AG08395 (cell line): ENCODE measurements at regions not wholly inside any gene's neighbourhood (a gene's known extent, or its start where the extent isn't known, plus 50 kb on each side); places are given as distances from the start of the nearest gene placed in this dataset.

ENCODE experiments used
- DNase-seq: peaks from one replicate; pipeline ENCODE4 v3.0.0; 2012; ENCODE audit warnings: mixed read lengths, low spot score

DNA sequence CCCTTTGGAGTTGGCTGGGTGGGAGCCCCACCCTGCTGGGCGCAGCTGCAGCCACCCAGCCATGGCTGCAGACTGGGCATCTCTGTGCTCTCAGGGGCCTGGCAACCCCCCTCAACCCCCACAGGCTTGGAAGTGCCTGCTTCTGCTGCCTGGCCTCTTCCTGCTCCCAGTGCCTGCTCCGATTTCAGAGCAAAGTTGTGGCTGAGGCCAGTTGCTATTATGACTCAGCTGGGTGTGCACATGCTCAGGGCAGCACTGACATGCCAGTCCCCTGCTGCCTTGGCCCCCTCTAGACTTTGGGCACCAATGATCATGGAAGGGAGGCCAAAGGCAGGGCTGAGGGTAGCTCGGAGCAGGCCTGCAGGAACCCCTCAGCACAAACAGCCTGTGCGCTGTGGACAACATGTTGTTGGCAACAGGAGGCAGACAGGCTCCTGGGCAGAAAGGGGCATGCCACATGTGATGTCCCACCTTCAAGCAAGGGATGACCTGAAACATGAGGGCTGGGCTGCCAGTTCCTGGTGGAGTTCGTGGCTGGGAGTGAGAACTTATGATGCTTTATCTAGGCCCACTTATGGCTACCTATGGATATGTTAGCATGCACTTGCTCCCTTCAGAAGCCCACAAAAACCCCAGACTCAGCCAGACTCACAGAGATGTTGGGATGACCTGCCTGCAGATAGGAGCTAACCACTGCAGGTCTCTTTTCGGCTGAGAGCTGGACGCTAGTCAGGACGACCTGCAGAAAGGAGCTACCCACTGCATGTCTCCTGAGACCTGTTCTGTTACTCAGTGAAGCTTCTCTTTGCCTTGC lies 96.4 kb upstream of the AMOTL1 start:
- DNase-seq = no peak

DNA sequence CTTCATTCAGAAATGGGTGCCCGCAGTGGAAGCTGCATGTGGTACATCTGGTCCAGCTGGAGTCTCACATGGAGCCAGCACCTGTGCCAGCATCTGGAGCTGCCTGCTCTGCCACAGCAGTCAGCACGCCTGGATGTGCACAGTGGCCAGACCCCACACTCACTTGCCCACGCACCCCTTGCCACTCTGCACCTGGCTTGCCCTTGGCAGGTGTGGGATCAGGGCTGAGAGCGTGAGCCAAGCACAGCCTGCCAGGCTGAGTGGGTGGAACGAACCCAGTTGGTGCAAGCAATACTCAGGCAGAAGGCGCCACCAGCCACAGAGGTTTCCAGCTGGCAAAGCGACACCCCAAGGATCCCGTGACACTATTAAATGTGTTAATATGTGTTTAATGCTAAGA lies 95.5 kb upstream of the AMOTL1 start:
- DNase-seq = no peak

DNA sequence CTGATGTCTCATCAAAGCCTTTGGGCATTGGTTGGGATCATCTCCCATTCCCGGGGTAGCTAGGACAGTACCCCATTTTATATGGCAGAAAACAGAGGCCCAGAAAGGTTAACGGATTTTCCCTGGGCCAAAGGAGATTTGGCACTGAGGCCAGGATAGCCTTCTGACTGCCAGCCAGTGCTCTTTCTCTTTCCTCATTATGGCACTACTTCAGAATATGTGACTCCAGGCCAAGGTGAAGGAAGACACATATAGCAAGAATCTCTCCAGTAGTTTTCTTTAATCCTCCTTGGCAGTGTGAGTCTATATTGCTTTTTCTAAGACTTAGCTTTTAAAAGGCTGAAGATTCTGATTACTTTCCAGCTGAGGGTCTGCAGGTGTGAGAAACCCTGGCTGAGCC lies 94.8 kb upstream of the AMOTL1 start:
- DNase-seq = no peak

DNA sequence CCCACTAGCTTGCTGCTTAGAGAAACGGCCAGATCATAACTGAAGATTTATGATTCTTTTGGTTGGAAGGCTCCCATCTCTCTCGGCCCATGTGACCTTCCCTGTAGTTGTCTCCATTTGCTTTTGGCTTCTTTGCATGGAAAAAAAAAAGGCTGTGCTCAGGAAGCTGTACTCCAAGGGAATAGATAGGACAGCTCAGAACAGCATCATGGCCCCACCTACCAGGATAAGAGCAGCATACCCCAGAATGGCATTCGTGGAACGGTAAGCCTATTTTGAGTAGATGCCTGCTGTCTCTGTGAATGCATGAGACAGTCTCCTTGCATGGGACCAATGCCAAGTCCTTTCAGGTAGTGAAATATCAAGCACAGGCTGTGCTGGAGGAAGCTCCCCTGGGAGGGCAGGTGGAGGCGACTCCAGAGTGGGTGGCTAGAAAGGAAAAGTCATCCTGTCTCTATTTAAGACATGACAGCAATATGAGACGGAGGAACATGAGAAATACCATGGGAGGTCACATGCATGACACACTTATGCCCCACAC lies 94.1 kb upstream of the AMOTL1 start:
- DNase-seq = no peak

DNA sequence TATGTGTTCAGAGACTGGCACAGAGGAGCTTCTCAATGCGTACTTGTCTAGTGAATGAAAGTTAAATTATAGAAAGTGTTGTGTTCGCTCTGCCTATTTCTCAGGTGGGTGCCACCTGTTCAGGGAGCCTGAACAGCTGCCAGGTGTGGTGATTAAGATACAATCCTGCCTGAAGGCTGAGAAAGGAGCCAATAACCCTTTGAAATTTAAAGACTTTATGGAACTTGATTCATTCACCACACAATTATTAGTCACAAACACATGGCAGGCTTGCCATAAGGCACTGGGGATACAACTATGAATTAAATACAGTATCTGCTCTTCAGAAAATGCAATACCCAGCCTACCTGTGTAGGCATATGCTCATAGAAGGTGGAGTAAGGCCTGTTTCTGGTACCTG lies 92.9 kb upstream of the AMOTL1 start:
- no peak for DNase-seq

DNA sequence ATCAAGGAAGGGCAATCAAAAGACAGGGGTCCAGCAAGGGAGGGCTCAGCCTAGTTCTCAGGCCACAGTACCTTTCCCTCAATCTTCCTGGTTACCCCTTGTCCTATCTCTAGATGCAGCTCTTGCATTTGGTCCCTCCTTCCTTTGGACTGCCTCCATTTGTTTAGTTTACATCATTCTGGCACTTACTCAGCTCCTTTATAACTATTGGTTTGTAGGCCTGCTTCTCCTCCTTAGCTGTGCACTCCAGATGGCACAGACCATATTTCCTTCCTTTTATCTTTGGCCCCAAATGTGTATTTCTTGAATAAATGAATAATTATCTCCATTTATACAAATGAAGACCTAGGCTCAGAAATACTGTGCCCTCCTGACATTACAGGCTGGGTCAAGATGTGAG lies 92.3 kb upstream of the AMOTL1 start:
- no peak for DNase-seq

DNA sequence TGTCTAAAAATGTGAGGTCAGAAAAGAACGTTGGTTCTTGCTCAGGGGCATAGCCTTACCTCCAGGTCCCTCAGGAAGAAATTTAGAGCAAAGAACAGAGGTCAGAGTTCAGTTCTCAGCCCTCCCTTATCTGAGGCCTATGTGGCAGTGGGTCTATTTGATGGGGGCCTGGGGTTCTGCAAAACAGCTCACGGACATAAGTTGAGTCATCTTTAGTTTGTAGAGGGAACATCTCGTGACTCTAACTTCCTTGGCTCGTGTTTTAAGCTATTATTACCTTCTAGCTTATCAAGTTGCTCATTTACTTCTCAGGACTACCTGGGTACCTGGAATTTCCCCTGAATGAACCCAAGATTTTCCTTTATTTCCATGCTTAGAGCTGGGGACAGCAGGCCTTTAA lies 91.3 kb upstream of the AMOTL1 start:
- no peak for DNase-seq

DNA sequence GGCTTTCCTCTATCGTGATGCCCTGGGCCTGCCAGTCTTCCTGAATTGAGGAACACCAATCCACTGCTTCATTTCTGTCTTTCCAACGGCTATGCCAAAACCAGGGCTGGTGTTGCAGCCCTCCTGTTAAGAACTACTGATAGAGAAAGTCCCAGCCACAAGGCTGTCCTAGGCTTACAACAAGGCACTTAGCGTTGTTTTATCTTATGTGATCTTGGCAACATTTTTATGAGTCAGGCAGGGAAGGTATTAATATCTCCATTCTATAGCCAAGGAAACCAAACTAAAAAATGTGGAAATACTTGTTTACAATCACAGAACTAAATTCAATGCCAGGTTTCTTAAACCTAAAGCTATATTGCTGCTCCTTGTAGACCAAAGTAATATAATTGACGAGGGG lies 89.9 kb upstream of the AMOTL1 start:
- DNase-seq = no peak

DNA sequence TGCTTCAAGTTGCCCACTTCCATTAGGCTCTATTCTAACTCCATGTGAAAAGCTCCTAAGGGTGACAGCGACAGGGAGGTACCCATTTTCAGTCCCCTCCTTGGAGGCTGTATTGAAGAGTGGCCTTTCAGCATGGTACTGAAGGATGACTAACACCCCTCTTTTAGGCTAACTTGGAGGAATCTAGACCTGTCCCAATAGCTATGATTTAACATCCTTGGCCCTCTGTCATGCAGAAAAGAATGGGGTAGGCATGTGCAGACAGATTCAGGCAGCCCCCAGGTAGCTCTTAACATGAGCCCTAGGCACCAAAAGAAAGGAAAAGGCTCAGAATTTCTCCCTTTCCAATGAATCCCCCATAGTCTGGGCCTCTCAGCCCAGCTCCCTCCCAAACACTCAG lies 89.3 kb upstream of the AMOTL1 start:
- no peak for DNase-seq

DNA sequence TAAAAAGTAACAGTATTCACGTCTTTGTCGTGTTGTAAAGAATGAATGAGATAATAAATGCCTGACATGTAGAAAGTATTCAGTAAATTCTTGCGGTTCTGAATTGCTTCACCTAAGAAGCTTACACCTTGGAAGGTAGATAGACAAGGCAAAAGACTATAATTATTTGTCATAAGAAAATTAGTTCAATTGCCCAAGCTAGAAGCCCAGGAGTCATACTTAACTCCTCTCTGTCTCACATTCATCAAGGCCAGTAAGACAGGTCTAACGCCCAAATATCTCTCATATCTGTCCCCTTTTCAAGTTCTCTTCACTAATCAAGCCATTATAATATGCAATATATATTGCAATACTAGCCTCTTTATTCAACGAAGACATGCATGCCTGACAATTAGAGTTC lies 87.7 kb upstream of the AMOTL1 start:
- no peak for DNase-seq

DNA sequence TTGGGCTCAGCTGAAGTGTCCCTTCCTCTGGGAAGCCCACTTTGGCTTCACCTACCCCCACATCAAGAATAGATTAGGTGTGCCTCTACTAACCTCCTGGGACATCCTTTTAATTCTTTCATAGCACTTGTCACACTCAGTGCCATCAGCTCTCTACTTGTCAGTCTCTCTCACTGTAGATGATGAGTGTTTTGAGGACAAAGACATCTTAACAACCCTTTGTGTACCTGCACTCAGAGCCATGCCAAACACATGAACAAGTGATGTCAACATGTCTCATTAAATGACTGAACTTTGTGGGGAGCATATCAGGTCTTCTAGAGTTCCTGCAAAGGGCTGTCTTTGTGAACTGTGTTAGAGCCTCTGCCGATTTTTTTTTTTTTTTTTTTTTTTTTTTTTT lies 87.0 kb upstream of the AMOTL1 start:
- DNase-seq = no peak

DNA sequence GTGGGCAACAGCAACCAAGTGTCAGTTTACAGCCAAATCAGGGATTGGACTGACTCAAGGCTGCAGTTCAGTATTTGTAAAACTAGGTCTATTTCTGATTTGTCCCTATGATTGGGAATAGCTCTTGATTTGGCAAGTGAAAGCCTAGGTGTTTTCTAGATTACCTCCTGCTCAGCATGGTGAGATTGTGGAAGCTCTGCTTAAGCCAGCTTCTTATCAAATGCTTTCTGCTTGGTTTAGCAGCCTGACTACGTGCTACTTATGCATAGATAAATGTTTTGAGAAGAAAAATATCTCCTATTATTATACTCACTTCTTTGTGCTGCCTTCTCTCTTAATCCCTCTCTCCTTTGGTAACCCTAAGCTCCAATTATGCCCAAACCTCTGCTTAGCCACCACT lies 86.3 kb upstream of the AMOTL1 start:
- DNase-seq = no peak

DNA sequence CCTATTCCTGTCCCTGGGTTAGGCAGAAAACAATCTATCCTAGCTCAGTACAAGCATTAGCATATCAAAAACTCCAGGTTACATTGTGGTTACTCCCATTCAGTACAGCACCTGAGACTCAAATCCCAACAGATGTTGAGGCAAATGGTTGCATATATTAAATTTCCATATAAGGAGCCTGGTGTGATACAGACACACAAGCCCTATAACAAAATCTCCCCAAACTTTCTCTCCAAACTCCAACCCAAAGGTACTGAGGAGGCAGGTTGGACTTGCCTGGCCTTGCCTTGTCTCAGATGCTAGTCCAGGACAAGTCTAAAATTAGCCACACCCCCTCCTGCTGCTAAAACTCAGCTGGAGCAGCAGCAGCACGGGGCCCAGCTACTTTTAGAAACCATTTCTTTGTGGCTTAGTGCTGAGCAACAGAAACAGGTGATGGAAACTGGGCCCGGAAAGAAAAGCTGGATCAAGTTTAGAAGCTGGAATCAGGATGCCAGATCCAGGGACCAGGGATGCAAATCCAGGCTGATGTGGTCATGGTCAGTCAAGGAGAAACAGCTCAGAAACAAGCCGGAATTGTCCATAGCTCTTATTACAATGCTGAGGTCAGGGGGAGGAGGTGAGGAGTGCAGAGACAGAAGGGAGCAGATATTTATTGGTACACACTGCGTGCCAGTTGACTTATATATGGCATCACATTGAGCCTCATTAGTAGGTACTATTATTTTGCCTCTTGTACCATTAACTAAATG lies 73.7 kb upstream of the AMOTL1 start:
- no peak for DNase-seq

DNA sequence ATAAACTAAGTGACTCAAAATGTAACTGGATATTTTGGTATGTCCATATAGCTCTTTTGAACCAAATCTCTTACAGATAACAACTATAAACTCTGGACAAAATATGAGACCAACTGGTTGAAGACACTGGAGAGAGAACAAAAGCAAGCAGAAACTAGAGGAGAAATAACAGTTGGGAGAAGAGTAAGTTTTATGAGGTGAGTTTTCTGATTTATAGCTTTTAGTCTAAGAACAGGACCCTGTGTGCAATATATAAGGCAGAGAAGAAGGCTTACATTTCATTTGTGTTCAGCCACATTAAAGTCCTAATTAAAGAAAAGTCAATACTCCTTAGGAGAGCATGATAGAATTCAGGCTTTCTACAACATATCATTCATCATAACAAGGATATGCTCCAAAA lies 71.0 kb upstream of the AMOTL1 start:
- no peak for DNase-seq

DNA sequence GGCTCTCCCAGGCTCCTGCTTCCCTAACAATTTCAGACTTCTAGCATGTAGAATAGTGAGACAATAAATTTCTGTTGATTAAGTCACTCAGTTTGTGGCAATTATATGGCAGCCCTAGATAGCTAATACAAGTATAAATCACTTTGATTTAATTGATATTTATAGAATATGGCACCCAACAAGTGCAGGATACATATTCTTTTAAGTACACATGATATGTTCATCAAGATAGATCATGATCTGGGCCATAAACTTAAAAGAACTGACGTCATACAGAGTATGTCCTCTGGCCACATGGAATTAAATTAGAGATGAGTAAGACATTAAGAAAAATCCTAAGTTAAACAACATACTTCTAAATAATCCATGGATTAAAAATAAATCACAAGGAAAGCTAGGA lies 67.5 kb upstream of the AMOTL1 start:
- DNase-seq = no peak

DNA sequence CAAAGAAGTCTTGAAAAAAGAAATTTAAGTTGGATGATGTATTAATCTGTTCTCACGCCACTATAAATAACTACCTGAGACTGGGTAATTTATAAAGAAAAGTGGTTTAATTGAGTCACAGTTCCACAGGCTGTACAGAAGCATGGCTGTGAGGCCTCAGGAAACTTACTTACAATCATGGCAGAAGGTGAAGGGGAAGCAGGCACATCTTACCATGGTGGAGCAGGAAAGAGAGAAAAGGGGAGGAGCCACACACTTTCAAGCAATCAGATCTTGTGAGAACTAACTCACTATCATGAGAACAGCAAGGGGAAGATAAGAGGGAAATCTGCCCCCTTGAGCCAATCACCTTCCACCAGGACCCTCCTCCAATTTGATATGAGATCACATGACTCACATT lies 65.7 kb upstream of the AMOTL1 start:
- no peak for DNase-seq

DNA sequence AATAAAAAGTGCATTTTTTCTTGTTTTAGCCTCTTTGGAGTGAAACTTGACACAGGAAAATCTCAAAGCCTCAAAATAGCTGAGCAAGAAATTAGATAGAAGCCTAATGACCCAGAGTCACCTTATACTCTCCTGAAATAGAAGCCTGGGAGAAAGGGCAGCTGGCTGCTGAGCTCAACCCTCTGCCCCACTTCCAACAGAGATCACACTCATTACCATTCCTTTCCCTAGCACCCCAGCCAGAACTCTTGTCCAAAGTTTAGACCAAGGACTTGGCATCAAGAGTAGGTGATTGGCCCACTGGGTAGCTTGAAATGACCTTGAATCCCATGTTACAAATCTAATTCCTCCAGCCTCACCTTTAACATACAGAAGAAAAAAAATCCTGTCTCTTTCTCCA lies 62.7 kb upstream of the AMOTL1 start:
- no peak for DNase-seq

DNA sequence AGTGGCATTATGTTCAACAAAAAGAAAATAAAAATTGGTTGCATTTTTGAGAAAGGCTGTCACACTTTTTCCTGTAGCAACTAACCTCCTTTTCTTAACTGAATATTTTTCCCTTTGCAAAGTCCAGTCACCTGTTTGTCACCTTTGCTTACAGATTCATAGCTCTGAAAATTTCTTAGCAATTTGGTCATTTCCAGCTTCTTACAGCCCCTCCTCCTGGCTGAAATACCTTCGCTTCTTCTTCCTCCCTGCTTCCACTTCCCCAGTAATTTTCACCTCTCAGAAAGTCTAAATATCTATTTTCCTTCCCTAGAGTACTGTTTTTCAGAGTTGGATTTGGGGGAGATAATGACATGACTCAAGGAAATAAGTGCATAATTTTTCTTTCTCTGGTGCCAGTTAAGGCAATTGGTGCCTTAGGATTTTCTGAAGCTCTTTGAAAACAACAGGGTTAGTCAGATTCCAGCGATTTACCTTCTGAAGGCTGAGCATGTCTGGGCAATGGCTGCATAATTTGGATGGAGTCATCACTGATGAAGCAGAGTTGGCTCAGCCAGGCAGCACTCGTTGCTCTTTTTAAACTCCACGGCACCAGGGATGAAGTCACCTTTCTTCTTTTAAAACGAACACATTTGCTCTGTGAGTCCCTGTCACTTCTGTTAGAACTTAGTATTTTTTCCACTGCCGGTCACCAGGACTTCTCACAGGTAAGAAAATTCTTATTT lies 62.1 kb upstream of the AMOTL1 start:
- peak; percentile 59 for DNase-seq

DNA sequence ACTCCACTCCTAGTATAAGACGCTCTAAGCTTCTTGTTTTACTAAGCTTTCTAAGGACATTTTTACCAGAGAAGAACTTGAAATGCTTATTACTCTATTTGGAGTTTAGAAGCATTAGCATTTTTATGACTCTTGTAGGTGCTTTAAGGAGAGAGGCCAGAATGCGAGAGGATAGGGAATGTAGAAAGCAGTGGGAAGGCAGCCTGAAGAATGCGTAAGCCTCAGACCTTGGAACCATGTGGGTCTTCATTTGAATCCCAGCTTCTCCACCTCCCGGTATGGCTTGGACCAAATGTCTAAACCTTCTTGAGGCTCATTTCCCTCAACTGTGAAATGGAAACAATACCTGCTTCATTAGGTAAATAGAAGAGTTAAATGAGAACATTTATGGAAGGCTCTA lies 60.0 kb upstream of the AMOTL1 start:
- DNase-seq = no peak

DNA sequence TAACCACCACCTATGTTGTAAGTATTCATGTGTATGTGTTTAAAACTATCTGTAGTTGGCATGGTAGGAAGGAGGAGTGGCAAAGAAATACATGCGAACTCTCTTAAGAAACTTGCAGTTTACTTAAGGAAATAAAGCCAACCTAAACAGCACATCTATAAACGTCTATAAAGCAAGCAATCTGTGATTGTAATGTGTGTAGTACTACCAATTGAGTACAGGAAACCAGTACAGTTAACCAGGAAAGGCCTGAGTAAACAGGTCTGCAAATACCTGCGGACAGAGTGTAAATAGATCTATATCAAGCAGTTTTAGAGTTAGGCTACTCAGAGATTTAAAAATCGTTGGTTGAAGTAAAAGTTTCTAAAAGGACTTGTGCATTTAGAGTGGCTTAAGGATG lies 59.5 kb upstream of the AMOTL1 start:
- no peak for DNase-seq

DNA sequence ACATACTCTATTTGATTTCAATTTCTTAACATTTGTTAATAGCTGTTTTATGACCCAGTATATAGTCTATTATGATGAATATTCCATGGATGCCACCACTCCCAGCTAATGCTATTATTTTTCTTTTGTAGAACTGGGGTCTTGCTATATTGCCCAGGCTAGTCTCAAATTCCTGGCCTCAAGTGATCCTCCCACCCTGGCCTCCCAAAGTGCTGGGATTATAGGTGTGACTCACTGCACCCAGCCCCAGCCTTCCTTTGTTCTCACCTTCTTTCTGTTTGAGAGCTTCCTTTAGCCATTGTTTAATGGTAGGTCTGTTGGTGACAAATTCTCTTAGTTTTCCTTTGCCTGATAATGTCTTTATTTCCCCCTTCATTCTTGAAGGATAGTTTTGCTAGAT lies 52.9 kb upstream of the AMOTL1 start:
- DNase-seq = no peak

DNA sequence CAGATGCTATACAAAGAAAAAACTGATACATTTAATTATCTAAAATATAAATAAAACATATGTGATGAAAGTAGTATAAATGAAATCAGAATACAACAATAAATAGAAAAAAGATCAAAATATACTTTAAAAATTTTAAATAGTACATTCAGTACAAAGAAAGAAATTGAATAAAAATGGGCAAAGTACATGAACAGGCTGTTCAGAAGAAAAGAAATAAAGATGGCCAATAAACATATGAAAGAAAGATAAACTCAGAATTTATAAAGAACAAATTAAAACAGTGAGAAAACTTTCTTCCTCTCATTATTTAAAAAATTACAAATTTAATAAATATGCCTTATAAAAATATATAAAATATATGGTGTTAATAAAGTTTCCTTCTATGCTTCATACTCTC lies 50.5 kb upstream of the AMOTL1 start:
- no peak for DNase-seq
